NCI-H2171 treated with DMSO at 0.1 percent for 48 hours (cell line): ENCODE measurements at regions not wholly inside any gene's neighbourhood (a gene's known extent, or its start where the extent isn't known, plus 50 kb on each side); places are given as distances from the start of the nearest gene placed in this dataset.
"Not testable (repeated sequence)": the region's sequence is repeated elsewhere in the genome, so short reads cannot be mapped to it uniquely, and the experiment has no call there.

ENCODE experiments used
- DNase-seq: peaks from one replicate; lab custom pipeline; 2025; lab: John Stamatoyannopoulos, UW

- DNase-seq: not testable (repeated sequence)
These were observed 119.1 kb upstream of the CARD11 start for GRCh38 chr7:3162798-3163197.

DNA sequence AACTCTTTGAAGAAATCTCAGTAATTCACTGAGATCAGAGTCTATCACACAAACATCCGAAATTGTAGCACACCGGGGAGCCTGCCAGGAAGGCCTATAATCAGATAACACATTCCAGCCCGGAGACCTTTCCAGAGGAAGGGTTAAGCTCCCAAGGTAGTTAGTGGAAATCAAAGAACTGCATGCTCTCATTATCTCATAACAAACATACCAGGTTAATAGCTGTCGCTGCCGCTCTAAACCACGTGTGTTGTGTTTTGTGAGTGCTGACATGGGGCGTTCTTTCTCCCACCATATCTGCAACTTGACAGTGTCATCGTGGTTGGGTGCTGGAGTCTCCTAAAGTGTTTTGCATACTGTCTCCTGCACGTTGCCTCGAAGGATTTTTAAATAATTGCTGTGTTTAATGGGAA lies 120.7 kb upstream of the CARD11 start:
- DNase-seq: no peak

DNA sequence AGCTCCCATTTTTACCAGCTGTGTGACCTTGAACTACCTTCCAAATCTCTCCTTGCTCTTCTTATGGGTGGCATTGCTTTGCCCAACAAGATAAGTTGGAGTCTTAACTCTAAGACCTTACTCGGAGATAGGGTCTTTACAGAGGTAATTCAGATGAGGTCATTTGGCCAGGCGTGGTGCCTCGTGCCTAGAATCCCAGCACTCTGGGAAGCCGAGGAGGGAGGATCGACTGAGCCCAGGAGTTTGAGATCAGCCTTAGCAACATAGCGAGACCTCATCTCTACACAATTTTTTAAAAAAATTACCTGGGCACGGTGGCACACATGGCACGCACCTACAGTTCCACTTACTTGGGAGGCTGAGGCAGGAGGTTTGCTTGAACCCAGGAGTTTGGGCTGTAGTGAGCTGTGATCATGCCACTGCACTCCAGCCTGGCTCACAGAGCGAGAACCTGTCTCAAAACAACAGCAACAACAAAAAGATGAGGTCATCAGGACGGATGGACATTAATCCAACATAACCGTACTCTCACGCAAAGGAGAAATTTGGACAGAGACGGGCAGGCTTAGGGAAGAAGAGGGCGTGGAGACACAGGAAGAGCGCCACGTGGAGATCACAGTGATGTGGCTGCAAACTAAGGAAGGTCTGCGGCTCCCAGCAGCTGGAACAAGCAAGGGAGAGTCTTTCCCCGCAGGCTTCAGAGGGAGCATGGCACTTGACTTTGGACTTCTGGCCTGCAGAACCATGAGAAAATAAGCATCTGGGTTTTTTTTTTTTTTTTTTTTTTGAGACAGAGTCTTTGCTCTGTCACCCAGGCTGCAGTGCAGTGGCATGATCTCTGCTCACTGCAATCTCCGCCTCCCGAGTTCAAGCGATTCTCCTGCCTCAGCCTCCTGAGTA lies 122.3 kb upstream of the CARD11 start:
- no peak for DNase-seq

DNA sequence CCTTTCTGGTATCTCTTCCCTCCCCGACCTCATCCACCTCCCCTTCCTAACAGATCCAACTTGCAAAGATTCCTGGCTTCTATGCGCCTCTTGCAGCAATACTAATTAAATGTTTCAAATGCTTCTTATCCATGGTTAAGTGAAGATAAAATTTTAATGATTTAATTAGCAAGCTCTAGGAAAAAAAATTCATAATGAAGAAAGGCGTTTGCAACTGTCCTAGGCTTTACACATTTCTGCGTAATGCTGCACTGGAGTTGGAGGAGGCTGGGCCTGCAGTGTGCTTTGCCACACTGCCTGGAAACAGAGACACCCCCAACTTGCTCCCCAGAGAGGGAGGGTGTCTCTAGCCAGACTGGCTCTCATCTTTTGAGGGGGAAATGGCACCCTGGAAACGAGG lies 123.9 kb upstream of the CARD11 start:
- DNase-seq: no peak

- no peak for DNase-seq
These were observed 124.7 kb upstream of the CARD11 start for GRCh38 chr7:3168370-3168769.

GRCh38 chr7:3168869-3169268 lies 125.2 kb upstream of the CARD11 start:
- no peak for DNase-seq

DNA sequence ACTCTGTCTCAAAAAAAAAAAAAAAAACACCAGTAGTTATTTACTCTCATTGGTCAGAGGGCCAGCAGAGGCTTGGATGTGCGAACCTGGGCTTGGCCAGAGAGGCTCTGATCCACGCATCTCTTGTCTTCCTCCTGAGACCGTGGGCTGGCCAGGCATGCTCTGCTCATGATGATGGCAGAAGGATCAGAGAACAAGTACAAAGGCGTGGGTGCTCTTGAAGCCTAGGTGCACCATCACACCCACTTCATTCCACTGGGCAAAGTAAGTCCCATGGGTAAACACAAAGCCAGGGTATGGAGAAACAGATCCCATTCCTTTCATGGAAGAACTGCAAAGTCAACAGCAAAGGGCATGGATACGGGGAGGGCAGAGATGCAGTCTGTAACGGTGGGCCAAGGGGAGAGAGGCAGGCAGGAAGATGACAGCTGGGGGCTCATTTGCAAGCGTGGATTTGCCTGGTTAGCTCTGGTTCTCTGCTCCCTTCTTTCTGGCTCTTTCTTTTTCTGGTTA lies 128.2 kb upstream of the SDK1 start:
- DNase-seq: no peak

GRCh38 chr7:3174515-3175284 lies 126.4 kb upstream of the SDK1 start:
- peak; percentile 42 for DNase-seq

- DNase-seq: no peak
These were observed 125.7 kb upstream of the SDK1 start for GRCh38 chr7:3175285-3175902.

DNA sequence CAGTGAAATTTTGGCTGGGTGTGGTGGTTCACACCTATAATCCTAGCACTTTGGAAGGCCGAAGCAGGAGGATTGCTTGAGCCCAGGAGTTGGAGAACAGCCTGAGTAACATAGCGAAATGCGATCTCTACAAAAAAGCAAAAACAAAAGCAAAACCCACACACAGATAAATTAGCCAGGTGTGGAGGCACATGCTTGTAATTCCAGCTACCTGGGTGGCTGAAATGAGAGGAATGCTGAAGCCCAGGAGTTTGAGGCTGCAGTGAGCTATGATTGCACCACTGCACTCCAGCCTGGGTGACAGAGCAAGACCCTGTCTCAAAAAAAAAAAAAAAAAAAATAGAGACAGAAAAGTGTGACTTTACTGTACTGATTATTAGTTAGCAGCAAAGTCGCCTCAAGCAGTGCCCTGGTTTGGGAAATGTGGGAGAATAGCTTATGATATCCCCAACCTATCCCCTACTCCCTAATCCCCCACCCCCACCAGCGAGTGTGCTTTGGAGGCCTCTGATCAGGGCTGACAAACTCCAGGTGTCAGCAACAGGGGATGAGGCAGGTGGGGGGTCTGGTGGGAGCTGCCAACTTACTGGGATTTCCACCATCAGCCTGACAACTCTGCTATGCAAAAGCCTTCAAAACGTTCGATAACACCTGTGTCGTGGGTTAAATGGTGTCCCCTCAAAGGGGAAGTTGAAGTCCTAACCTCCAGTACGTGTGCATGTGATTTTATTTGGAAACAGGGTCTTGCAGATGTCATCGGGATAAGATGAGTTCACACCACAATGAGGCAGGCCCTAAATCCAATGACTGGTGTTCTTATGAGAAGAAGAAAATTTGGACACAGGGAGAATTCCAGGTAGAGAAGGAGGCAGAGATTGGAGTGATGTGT lies 124.7 kb upstream of the SDK1 start:
- DNase-seq: peak; percentile 59

DNA sequence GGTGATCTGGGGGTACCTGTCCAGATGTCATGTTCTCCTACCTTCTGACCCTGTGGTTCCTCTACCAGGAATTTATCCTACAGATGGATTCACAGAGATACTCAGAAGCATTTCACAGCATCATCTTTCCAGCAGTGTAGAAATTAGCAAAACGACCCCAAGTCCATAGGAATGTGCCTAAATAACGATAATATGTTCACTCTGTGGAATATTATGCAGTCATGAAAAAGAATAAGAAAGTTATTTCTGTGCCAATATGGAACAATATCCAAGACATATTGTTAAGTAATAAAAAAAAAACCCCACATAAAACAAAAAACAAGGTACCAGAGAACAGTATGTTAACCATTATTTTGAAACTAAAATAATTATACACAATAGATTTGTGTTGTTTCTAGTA lies 123.8 kb upstream of the SDK1 start:
- no peak for DNase-seq

DNA sequence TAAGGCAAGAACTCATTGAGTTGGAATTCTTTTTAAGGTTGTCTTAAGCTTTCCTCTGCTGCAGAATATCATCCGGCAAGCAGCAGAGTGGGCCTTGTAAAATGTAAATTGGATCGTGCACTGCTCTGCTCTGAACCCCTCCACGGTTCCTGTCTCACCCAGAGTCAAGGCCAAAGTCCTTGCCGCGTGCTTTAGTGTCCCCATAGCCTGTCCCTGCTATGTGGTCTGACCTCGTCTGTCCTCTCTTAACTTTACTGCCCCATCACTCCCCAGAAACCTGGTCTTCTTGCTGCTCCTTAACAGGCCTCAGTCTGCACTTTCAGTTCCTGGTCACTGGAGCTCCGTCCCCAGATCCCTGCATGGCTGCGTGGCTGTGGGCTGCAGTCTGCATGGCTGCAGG lies 121.6 kb upstream of the SDK1 start:
- no peak for DNase-seq

DNA sequence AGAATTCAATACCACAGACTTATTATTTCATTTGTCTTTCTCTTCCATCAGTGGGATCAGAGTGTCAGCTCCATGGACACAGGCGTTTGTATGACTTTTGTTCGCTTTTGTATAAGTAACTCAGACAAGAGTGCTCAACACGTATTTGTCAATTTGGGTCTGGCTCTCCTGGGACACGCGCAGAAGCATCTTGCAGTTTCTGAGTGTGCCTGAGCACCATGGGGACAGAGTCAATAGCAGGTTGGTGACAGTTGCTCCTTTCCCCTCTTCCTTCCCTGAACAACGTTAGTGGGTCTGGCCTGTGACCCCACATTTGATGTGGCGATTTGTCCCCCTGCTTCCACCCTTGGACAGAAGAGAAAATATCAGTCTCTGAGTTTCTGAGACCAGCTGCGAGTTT lies 120.4 kb upstream of the SDK1 start:
- peak; percentile 57 for DNase-seq

GRCh38 chr7:3182055-3182454 lies 119.0 kb upstream of the SDK1 start:
- not testable (repeated sequence) for DNase-seq

- no peak for DNase-seq
These were observed 113.5 kb upstream of the SDK1 start for GRCh38 chr7:3187444-3188040.

GRCh38 chr7:3188946-3189345 lies 112.1 kb upstream of the SDK1 start:
- DNase-seq: peak; percentile 98

GRCh38 chr7:3191548-3191947 lies 109.5 kb upstream of the SDK1 start:
- DNase-seq: no peak

GRCh38 chr7:3192669-3193068 lies 108.4 kb upstream of the SDK1 start:
- DNase-seq: no peak

DNA sequence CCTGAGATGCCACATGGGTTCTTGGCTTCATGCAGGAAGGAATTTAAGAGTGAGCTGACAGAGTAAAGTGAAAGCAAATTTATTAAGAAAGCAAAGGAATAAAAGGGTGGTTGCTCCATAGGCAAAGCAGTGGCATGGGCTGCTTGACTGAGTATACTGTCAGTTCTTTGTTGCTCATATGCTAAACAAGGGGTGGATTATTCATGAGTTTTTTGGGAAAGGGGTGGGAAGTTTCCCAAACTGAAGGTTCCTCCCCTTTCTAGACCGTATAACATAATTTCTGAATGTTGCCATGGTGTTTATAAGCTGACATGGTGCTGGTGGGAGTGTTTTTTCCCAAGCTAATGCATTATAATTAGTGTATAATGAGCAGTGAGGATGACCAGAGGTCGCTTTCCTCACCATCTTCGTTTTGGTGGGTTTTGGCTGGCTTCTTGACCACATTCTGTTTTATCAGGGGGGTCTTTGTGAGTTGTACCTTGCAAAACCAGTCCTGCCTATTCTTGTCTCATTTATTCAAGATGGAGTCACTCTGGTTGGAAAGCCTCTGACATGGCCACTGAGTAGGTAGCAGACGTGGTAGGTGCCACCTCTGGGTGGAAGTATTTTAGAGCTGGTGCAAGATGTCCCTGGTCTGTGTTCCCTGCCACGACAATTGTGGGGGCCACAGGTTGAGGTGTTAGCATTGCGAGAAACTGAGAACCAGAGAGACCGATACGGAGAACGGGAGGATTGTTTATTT lies 107.5 kb upstream of the SDK1 start:
- no peak for DNase-seq

- no peak for DNase-seq
These were observed 106.4 kb upstream of the SDK1 start for GRCh38 chr7:3194501-3195141.
